CD4-positive, alpha-beta T cell treated with Interleukin-1 beta for 1 hour (primary cell): ENCODE measurements at regions not wholly inside any gene's neighbourhood (a gene's known extent, or its start where the extent isn't known, plus 50 kb on each side); places are given as distances from the start of the nearest gene placed in this dataset.

Experiments
- DNase-seq, 2 donors: peaks; one replicate each; pipeline ENCODE4 v3.0.0-alpha.2; 2020 to 2022

DNA sequence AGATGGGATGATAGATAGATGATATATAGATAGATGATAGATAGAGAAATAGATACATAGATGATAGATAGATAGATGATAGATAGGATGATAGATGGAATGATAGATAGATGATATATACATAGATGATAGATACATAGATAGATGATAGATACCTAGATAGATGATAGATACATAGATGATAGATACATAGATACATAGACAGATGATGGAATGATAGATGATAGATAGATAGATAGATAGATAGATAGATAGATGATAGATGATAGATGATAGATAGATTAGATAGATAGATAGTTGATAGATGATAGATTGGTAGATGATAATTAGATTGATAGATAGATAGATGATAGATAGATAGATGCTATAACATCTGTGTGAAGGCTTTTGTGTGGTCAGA lies 201.7 kb upstream of the RAB4A start:
- no peak for DNase-seq

DNA sequence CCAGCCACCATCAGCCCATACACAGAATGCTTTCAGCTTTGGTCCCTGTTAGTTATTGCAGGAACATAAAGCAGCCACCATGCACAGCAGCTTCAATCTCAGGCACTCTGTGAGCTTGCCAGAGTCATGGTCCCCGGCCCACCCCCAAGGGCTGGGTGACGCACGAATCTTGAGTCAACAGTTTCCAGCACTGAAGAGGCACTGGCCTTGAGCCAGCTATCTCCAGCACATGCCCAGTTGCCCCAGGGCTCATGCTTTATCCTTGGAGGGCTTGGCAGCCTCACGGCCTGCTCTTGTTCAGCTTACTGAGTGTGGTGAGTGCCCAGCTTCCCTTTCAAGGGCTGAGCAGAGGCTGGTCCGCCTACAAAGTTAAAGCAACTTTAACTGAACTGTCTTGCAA lies 200.7 kb upstream of the RAB4A start:
- DNase-seq = peak in 1 of 2 donors; percentile 61

DNA sequence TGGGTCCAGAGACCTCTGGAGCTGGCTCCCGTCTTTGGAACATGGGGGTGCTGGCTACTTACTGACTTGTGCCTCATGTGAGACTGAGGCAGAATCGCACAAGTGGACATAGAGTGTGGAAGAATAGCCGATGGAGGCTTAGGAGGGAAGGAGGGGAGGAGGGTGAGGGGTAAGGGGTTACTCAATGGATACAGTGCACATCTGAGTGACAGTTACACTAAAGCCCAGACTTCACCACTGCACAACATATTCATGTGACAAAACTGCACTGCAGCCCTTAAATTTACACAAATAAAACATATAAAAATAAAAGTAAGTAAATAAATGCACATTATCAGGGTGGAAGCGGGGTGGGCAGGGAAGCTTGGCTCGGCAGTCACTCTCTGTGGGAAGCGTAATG lies 197.7 kb upstream of the RAB4A start:
- DNase-seq = no peak

DNA sequence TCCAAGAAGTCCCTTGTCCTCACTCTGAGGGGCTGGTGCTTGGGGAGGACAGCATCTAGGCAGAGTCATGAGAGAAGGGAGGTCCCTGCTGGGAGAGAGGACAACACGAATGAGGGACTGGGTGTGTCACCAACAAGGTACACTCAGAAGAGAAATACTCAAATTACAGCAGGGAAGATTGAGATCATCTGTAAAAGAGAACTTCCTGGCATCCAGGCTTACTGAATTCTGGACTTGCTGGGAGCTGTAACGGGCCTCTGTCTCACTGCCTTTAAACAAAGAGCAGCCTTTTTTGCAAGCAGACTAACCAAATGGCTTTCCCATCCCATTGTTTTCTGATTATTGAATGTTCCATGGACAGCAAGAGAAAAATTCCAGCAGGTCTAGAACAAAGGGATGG lies 195.7 kb upstream of the RAB4A start:
- DNase-seq = no peak

DNA sequence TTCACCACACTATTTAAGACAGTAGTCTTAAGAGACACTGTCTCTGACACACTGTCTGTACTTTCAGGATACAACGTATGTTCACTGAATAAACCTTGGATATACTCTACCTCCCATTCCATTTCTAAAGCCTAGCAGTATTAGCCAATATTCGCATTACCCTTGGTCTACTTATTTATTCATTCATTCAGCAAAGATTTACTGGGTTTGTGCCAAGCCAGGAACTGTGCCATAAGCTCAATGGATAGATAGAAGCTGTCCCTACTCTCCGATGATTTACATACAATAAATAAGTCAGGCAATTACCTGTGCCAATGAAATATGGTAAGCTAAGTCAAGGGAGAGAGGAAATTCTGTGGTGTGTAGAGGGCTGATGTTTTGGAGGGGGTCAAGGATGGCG lies 195.2 kb upstream of the RAB4A start:
- no peak for DNase-seq

DNA sequence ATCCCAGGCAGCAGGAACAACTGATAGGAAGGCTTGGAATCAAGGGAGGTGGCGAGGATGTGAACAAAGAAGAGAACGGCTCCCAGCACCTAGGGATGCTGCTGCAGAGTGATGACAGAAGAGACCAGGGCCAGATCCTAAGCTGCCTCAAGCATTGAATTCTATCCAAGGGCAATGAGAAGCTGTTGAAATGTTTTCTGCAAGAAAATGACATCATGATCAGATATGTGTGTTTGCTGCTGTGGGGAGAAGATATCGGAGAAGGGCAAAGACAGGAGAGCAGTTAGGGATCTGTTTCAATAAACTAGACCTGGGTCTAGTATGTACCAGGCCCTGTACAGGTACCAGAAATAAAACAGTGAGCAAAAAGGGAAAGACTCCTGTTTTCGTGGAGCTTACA lies 194.7 kb upstream of the RAB4A start:
- no peak for DNase-seq

DNA sequence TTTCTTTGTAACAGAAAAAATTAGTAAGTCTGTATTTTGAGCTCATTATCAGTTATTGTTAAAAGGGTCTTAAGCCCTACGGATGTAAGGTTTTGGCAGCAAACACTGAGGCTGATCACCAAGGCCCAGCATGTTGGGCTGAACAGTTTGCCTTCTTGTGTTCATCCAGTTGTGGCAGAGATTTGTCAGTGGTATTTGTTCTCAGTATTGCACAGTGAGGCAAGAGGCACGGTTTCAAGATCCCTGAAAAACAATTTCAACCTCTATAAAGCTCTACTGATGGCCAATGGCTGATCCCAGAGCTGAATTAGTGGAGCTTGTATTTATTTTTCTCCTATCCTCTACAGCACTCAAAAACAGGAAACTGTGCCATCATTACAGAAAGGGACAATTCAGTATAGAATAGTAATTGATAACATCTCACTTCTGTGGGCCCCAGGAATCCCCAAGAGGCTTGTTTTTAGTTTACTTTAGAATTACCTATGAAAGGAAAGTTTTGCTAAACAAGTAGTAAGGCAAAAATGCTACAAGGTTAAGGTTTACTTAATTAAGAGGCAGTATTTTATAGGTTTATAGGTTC lies 191.8 kb upstream of the RAB4A start:
- no peak for DNase-seq

DNA sequence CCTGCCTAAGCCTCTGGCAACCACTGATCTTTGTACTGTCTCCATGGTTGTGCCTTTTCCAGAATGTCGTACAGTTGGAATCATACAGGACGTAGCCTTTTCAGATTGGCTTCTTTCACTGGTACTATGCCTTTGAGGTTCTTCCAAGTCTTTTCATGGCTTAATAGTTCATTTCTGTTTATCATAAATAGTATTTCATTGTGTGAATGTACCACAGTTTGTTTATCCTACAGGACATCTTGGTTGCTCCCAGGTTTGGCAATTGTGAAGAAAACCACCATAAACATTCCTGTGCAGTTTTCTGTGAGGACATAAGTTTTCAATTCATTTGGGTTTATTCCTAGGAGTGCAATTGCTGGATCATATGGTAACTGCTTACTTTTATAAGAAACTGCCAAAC lies 190.6 kb upstream of the RAB4A start:
- no peak for DNase-seq

DNA sequence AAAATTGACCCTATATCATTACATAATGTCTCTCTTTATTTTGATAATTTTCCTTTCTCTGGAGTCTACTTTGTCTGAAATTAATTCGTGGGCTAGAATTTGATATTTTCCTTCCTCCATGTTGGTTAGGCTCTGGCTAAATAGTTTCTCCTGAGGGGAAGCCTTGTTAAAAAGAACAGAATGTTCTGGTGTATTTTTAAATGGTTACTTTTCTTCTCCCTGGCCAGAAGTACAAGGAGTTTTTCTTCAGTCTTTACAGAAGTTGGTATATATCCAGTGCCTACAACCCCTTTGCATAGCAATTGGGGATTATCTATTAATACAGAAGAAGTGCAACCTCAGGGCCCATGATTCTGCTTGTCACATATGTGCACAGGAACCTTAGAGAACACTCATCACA lies 185.6 kb upstream of the RAB4A start:
- DNase-seq = no peak

DNA sequence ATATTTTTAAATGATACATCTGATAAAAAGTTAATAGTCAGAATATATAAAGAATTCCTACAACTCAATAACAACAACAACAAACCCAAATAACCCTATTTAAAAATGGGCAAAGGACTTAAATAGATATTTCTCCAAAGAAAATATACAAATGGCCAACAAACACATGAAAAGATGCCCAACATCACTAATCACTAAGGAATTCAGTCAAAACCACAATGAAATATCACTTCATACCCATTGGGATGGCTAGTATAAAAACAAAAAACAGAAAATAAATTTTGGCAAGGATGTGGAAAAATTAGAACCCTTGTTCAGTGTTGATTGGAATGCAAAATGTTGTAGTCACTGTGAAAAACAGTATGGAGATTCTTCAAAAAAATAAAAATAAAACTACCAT lies 184.8 kb upstream of the RAB4A start:
- no peak for DNase-seq

DNA sequence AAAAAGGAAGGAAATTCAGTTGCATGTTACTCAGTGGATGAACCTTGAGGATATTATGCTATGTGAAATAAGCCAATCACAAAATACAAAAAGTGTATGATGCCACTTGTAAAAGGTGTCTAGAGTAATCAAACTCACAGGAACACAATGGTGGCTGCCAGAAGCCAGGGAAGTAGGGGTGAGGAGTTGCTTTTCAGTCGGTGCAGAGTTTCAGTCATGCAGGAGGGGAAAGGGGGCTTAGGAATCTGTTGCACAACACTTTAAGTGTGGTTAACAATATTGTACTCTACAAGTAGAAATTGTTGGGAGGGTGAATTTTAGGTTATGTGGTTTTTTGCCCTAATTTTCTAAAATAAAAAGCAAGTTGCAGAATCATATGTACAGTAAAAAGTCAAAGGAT lies 184.2 kb upstream of the RAB4A start:
- DNase-seq = no peak

DNA sequence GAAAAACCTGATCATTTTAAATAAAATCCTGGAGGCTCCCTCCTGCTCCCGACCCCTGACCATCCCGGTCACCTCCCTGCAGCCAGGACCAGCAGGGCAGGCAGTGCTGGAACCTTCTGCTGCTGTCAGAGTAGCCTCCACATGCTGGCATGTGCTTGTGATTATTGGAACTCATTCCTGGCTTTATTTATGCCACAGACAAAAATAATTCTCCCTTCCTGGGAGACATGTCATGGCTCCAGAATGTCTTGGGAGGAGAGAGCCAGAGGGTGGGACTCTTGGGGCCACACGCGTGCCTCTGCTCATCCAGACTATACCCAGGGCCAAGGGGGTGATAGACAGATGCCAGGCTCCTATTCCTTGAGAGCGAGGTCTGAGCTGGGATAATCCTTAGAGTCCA lies 183.6 kb upstream of the RAB4A start:
- no peak for DNase-seq

DNA sequence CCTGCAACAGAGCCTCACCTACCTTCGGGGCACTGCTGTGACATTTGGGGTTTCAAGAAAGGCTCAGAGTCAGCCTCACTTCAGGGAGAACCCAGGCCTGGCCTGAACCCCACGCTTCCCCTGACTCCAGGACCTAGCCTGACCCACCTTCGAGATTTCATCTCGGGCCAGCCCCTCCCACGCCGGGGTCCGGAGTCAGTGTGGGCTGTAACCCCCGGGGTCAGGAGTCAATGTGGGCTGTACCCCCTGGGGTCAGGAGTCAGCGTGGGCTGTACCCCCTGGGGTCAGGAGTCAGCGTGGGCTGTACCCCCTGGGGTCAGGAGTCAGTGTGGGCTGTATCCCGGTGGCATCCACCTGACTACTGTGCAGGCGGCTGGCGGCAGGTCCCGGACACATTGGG lies 183.0 kb upstream of the RAB4A start:
- no peak for DNase-seq

DNA sequence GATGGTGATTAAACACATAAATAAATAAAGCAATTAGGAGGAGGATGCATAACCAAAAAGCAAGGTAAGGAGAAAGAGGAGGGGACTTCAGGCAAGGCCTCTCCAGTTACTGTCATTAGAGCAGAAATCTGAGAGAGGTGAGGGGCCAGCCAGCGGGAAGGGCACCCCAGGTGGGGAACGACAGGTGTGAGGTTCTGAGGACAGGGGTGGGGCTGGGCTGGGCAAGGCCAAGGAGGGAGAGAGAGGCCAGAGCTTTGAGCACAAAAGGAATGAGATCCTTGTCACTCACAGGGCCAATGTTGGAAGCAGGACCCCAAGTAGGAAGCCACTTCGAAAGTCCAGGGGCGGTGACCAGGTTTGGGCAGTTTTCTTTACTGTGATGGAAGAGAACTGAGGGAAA lies 182.2 kb upstream of the RAB4A start:
- no peak for DNase-seq

DNA sequence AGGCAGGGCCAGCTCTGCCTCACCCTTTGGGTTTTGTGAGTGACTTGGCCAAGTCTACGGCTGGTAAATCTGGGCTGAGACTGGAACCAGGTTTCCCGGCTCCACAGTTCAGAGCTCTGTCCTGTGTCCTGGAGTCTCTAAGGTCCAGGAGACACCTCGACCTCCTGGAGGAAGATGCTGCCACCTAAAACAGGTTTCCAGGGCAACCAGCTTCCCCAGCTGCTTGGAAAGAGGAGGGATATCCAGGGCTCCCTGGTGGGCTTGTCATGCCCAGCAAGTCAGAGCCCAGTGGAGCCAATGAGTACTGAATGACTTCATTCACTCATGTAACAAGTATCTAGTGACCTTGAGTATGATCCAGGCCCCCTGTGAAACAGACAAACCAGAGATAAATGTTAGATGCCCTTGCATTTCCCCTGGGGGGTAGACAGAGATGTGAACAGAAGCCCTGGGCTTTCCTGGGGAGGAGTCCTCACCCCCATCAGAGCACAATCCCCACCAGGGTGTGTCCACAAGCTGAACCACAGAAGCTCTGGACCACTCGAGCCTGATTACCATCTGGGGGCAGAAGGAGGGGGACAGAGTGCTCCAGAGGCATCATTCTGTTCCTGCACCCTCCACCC lies 181.2 kb upstream of the RAB4A start:
- no peak for DNase-seq

DNA sequence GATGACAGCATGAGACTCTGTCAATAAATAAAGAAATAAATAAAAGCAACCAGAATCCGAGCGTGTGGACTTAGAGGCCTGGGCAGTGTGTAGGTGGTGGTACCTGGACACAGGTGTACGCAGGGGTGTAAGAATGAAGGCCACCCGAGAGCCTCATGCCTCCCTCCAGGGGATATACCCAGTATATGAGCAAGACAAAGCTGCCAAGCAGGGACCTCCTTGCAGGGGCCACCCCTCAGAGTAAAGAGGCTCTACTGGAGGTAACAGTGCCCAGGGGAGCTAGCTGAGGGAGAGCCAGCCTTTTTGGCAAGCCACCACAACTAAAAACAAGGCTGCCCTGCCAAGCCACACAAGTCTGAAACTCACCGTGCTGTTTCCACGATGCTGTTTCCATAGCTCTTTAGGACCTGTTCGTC lies 179.2 kb upstream of the RAB4A start:
- DNase-seq = no peak

DNA sequence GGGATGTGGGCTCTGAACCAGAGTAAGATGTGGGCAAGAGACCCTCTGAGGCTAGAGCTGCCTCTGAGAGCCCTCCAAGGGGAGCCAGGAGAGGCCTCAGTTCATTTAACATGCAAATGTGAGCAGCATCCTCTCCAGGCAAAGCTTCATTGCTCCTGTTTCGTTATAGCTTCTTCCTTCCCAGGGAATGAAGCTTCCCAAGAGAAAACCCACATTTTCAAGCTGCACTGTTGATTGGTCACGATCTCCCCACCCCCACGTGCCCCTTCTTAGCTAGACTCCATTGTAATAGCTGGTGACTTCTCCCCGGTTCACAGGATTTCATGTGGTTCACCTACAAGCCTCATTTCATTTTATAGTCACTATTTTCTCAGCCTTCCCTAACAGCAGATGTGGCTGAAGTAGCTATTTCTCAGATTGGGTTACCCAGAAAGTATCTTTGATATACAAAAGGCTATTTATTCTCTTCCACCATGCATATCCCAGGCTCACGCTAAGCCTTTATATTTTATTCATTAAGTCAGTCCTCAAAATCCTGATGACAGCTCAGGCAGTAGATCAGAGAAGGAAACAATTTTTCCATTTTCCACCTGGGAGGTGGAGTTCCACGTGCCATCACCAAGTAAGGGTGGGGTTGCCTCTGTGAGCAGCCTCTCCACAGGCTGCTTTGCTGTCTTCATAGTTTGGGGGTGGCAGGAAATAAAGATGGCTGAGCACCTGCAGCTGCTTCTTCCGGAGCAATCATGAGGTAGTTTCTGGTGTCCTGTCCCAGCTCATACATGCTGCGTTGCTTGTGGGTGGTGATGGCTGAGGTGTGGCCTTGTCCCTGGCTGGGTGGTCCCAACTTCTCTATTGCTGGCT lies 178.3 kb upstream of the RAB4A start:
- no peak for DNase-seq

DNA sequence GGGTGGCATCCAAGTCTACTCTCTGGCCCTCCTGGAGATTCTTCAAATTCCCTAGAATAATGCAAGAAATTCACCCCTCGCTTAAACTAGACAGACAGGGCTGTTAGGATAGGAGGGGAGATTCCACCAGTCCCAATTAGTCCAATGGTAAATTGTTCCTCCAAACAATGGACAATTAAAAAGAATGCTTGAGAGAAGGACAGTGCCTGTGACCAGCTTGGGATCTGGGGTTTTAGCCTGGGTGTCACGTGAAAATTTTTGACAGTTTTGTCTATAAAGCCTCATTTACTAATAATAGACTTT lies 177.7 kb upstream of the RAB4A start:
- no peak for DNase-seq

DNA sequence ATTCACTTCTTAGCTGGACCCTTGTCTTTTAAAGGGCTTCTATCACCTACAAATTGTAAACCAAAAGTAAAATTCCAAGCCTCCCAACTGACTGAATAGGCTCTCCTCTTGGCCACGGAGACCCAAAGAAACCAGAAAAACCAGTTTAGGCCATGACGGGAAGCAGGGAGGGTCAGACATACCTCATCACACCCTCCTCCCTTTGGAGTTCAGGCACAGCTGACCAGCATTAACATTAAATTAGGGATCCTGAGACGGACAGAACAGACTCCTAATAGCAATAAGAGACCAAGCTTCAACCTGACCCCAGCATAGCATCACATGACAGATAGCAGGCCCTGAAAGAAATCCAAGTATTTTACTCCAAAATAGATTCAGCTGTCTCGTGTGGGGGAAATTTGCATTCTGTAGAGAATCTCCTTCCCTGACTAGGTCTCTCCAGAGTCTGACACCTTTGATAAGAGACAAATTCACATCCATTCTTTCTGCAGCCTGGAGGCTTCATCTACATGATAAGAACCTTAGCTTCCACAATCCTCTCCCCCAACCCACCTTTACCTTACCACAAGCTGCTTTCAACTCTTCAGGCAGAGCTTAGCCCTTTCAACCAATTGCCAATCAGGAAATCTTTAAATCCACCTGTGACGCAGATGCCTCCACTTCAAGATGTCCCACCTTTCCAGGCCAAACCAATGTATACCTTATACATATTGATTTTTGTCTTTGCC lies 177.1 kb upstream of the RAB4A start:
- DNase-seq = no peak

DNA sequence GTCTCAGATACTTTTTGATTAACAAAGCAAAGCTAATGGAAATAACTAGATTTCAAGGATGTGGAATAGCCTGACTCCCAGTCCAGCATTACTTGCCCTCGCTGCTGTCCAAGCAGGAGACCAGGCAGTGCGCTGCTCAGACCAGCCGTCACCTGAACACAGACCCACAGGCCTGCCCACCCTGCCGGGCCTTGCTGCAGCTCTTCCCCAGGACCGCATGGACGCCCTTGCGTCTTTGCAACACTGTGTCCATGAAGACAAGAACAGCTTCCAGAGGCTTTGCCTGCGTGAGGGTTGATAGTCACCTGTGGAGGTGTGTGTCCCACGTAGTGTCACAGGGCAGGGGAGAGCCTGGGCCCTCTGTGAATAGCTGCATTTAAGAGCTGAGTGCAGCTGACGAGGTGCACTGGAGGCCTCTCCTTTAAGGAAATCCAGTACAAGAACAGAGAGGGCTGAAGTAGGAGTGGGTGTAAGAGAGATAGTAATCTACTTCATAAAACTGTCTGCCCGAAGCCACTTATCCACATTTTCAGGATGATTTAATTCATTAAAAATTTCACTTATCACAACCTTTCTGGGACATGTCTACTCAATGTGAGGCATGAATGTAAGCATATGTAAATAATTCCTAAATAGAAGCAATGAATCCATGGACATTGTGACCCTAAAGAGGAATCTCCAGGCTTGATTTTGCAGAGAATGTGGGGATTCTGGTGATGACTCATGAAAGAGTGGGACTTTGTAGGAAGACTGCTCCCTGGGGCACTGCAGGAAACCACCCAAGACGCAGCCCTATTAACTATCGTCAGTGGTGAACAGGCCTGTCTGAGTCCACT lies 176.2 kb upstream of the RAB4A start:
- DNase-seq = no peak

DNA sequence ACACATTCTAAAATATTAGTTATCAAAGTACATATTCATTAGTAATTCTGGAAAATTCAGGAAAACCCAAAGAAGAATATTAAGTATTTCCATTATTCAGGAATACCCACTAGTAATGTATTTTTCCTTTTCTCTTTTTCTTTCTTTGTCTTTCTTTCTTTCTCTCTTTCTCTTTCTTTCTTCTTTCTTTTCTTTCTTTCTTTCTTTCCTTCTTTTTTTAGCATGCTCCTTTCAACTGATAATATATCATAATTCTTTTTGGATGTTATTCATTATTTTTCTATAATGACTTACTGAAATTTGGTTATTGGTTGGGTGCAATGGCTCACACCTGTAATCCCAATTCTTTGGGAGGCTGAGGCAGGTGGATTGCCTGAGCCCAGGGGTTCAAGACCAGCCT lies 175.6 kb upstream of the RAB4A start:
- DNase-seq = no peak

DNA sequence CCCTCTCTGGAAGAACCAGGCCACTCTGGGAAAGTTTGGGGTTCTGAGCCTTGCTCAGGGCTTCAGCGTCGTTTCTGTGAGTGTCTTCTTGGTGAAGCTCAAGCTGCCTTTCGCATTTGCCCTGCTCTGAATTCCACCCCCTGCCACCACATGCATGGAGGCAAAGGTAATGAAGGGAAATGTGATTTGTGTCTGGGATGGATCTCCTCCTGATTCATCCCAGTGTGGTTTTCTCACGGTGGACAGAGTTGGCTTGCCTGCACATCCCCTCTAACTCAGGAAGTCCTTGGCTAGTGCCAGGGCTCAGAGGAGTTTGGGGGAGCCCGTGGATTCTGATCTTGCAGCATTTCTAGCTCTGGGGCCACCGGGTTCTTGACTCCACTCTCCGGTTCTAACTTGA lies 173.6 kb upstream of the RAB4A start:
- no peak for DNase-seq

DNA sequence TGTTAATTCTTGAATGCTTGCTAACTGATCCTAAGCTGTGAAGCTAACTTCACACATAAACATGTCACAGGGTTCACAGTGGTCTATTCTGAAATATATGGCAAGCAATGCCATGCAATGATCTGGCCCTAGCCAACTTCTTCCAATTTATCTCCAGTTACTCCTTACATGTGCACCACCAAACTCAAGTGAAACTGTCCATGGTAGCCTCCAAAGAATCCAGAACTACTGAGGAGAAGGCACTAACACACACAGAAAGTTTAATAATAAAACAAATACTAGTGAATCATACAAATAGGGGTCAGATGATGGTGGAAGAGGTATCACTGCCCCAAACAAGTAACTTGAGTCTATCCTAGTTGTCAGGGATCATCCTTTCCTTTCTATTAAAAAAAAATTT lies 172.6 kb upstream of the RAB4A start:
- no peak for DNase-seq
